Activated CD4-positive, alpha-beta memory T cell treated with anti-CD3 and anti-CD28 coated beads, Interleukin-2, amount 10 ng/mL, durations not matched to agents 7 days and 5 days (primary cell): ENCODE measurements at regions not wholly inside any gene's neighbourhood (a gene's known extent, or its start where the extent isn't known, plus 50 kb on each side); places are given as distances from the start of the nearest gene placed in this dataset.
"Not testable (repeated sequence)": the region's sequence is repeated elsewhere in the genome, so short reads cannot be mapped to it uniquely, and the experiment has no call there.

Experiments used
- CTCF ChIA-PET: fragments of 350-600 bp; sonication (Branson Sonifier 250); formaldehyde crosslinking; loops from one replicate; lab custom pipeline; 2021; ENCODE audit warnings: antibody characterized with exemption, inconsistent platforms; lab: Charles Lee
- POLR2A ChIA-PET: fragments of 350-600 bp; sonication (Branson Sonifier 250); formaldehyde crosslinking; loops from one replicate; lab custom pipeline; 2021; ENCODE audit warnings: antibody characterized with exemption; lab: Charles Lee
- DNase-seq: peaks from one replicate; pipeline ENCODE4 v3.0.0-alpha.2; 2020
- H3K27ac Mint-ChIP-seq: one replicate; pipeline ENCODE4 v1.8.0; 2021; ENCODE audit warnings: mild to moderate bottlenecking, mixed read lengths
- H3K27me3 Mint-ChIP-seq: one replicate; pipeline ENCODE4 v1.8.0; 2021; ENCODE audit warnings: mixed read lengths
- H3K36me3 Mint-ChIP-seq: one replicate; pipeline ENCODE4 v1.8.0; 2021; ENCODE audit warnings: low read depth, mixed read lengths
- H3K4me1 Mint-ChIP-seq: one replicate; pipeline ENCODE4 v1.8.0; 2021; ENCODE audit warnings: mixed read lengths
- H3K4me3 Mint-ChIP-seq: one replicate; pipeline ENCODE4 v1.8.0; 2021; ENCODE audit warnings: mild to moderate bottlenecking, mixed read lengths
- H3K9me3 Mint-ChIP-seq: one replicate; pipeline ENCODE4 v1.8.0; 2021; ENCODE audit warnings: mixed read lengths

- Mint-ChIP-seq H3K4me3 (no peak overlapping the region), H3K4me1 (peaks cover 1% of the 10 kb centered on the region), H3K9me3 (no peaks in the 10 kb centered on the region), H3K27ac (no peak overlapping the region), H3K36me3 (no peaks in the 10 kb centered on the region), H3K27me3 (no peaks in the 10 kb centered on the region)
- no peak for DNase-seq
- CTCF ChIA-PET: no interaction called here
- POLR2A ChIA-PET: no interaction called here
These were observed 50.6 kb upstream of the NEMP2 start for GRCh38 chr2:190584980-190585661.

- no peak overlapping the region for H3K4me3 Mint-ChIP-seq
- no peak overlapping the region for H3K27ac Mint-ChIP-seq
- ChIA-PET POLR2A (no interaction called here), CTCF (no interaction called here)
- H3K27me3 Mint-ChIP-seq: no peaks in the 10 kb centered on the region
- peaks cover 1% of the 10 kb centered on the region for H3K4me1 Mint-ChIP-seq
- DNase-seq: no peak
- no peaks in the 10 kb centered on the region for H3K9me3 Mint-ChIP-seq
- no peaks in the 10 kb centered on the region for H3K36me3 Mint-ChIP-seq
These were observed 52.6 kb upstream of the NEMP2 start for GRCh38 chr2:190587106-190587505.

- Mint-ChIP-seq H3K4me1 (no peaks in the 10 kb centered on the region), H3K9me3 (no peaks in the 10 kb centered on the region)
- CTCF ChIA-PET: no interaction called here
These were observed 54.5 kb upstream of the NEMP2 start for GRCh38 chr2:190589008-190589407.

GRCh38 chr2:190591437-190591836 is 56.9 kb upstream of the NEMP2 start:
- no peak overlapping the region for H3K27ac Mint-ChIP-seq
- no peak overlapping the region for H3K4me3 Mint-ChIP-seq
- peaks cover 3% of the 10 kb centered on the region for H3K9me3 Mint-ChIP-seq
- ChIA-PET POLR2A (no interaction called here), CTCF (no interaction called here)
- H3K27me3 Mint-ChIP-seq: no peaks in the 10 kb centered on the region
- H3K4me1 Mint-ChIP-seq: no peaks in the 10 kb centered on the region
- no peaks in the 10 kb centered on the region for H3K36me3 Mint-ChIP-seq
- no peak for DNase-seq

More at GRCh38 chr2:190589008-190589407, 54.5 kb upstream of the NEMP2 start:
- no peak for DNase-seq
- Mint-ChIP-seq H3K27me3 (no peaks in the 10 kb centered on the region), H3K36me3 (no peaks in the 10 kb centered on the region), H3K4me3 (no peak overlapping the region), H3K27ac (no peak overlapping the region)
- POLR2A ChIA-PET: no interaction called here

- Mint-ChIP-seq H3K4me1 (no peaks in the 10 kb centered on the region), H3K27me3 (no peaks in the 10 kb centered on the region), H3K4me3 (no peak overlapping the region), H3K36me3 (no peaks in the 10 kb centered on the region), H3K9me3 (peaks cover 3% of the 10 kb centered on the region), H3K27ac (no peak overlapping the region)
- ChIA-PET POLR2A (no interaction called here), CTCF (no interaction called here)
- no peak for DNase-seq
These were observed 56.1 kb upstream of the NAB1 start for GRCh38 chr2:190592831-190593230.

GRCh38 chr2:190595879-190596278 is 53.0 kb upstream of the NAB1 start:
- H3K27me3 Mint-ChIP-seq, H3K36me3 Mint-ChIP-seq, POLR2A ChIA-PET, H3K4me1 Mint-ChIP-seq, CTCF ChIA-PET, H3K27ac Mint-ChIP-seq, DNase-seq, H3K9me3 Mint-ChIP-seq, H3K4me3 Mint-ChIP-seq: not testable (repeated sequence)

- H3K36me3 Mint-ChIP-seq: no peaks in the 10 kb centered on the region
- H3K27me3 Mint-ChIP-seq: no peaks in the 10 kb centered on the region
- H3K4me3 Mint-ChIP-seq: no peak overlapping the region
- peaks cover 6% of the 10 kb centered on the region for H3K4me1 Mint-ChIP-seq
- no peak overlapping the region for H3K27ac Mint-ChIP-seq
- peaks cover 3% of the 10 kb centered on the region for H3K9me3 Mint-ChIP-seq
- ChIA-PET CTCF (interaction anchor here (0.7 kb wide), 1 partner anchor 12 kb away, joined by 3 read pairs; no protein-coding TSS in a partner anchor), POLR2A (no interaction called here)
- no peak for DNase-seq
These were observed 51.9 kb upstream of the NAB1 start for GRCh38 chr2:190596993-190597392.

GRCh38 chr2:190598621-190599020 is 50.3 kb upstream of the NAB1 start:
- POLR2A ChIA-PET: no interaction called here
- Mint-ChIP-seq H3K27me3 (peaks cover under 1% of the 10 kb centered on the region), H3K4me1 (peaks cover 6% of the 10 kb centered on the region), H3K36me3 (no peaks in the 10 kb centered on the region), H3K4me3 (no peak overlapping the region), H3K27ac (no peak overlapping the region), H3K9me3 (peaks cover 3% of the 10 kb centered on the region)
- CTCF ChIA-PET: no interaction called here
- no peak for DNase-seq

- H3K9me3 Mint-ChIP-seq: peaks cover 3% of the 10 kb centered on the region
- H3K27ac Mint-ChIP-seq: no peak overlapping the region
- H3K27me3 Mint-ChIP-seq: peaks cover 3% of the 10 kb centered on the region
- ChIA-PET CTCF (interaction anchor here (0.7 kb wide), 1 partner anchor 192 kb away, joined by 3 read pairs; no protein-coding TSS in a partner anchor), POLR2A (interaction anchor here (0.6 kb wide), 1 partner anchor 11 kb away, joined by 3 read pairs; no protein-coding TSS in a partner anchor)
- H3K36me3 Mint-ChIP-seq: no peaks in the 10 kb centered on the region
- DNase-seq: no peak
- H3K4me1 Mint-ChIP-seq: peaks cover 6% of the 10 kb centered on the region
- H3K4me3 Mint-ChIP-seq: no peak overlapping the region
These were observed 49.8 kb upstream of the NAB1 start for GRCh38 chr2:190599073-190599472.
